ENCODE measurements at regions not wholly inside any gene's neighbourhood (a gene's known extent, or its start where the extent isn't known, plus 50 kb on each side); places are given as distances from the start of the nearest gene placed in this dataset.

DNA sequence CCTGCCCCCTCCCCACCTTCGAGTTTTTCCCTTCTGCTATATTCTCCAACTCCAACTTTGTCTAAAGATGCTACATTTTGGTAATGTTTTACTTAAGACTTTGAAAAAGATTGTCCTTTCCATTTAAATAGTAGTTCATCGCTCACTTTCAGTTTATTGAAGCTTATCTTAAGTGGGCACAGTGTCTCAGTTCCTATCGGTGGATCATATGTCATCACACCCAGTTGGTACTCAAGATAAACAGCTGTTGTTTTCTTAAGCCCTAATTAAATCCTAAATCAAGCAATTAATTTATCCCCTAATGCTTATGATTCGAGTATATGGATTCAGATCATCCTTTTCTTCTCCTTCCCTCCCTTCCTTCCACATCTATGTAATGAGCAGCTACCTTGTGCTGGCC is 210.7 kb downstream of the TLE3 start:
- TF ChIP-seq, protein P1, sequence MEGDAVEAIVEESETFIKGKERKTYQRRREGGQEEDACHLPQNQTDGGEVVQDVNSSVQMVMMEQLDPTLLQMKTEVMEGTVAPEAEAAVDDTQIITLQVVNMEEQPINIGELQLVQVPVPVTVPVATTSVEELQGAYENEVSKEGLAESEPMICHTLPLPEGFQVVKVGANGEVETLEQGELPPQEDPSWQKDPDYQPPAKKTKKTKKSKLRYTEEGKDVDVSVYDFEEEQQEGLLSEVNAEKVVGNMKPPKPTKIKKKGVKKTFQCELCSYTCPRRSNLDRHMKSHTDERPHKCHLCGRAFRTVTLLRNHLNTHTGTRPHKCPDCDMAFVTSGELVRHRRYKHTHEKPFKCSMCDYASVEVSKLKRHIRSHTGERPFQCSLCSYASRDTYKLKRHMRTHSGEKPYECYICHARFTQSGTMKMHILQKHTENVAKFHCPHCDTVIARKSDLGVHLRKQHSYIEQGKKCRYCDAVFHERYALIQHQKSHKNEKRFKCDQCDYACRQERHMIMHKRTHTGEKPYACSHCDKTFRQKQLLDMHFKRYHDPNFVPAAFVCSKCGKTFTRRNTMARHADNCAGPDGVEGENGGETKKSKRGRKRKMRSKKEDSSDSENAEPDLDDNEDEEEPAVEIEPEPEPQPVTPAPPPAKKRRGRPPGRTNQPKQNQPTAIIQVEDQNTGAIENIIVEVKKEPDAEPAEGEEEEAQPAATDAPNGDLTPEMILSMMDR (IDR thresholded peaks at IDR 0.05): no peak
- TF ChIP-seq ZFX (IDR thresholded peaks at IDR 0.05; ENCODE audit: borderline replicate concordance): no peak
- no peak overlapping the region for H3K27ac ChIP-seq

DNA sequence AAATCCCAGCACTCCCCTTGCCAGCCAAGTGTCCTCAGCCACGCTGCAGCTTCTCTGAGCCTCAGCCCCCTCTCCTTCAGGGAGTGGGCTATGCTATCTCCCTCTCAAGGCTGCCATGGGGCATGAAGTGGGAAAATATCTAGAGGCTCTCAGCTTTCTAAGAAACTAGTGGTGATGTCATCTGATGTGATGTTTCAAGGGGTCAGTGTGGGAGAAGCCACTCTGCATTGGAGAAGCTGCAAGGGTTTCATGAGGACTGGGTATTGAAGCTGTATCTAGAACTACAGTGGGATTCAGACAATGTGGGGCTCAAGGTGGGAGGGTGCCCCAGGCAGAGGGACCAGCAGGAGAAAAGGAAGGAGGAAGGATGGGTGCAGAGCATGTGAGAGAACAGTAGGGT is 210.2 kb downstream of the TLE3 start:
- no peak for TF ChIP-seq ZFX (IDR thresholded peaks at IDR 0.05; ENCODE audit: borderline replicate concordance)
- H3K27ac ChIP-seq: no peak overlapping the region

GRCh38 chr15:69888406-69888805 is 209.3 kb downstream of the TLE3 start:
- TF ChIP-seq, protein P1 (IDR thresholded peaks at IDR 0.05): no peak
- TF ChIP-seq ZFX (IDR thresholded peaks at IDR 0.05; ENCODE audit: borderline replicate concordance): no peak
- no peak overlapping the region for H3K27ac ChIP-seq

DNA sequence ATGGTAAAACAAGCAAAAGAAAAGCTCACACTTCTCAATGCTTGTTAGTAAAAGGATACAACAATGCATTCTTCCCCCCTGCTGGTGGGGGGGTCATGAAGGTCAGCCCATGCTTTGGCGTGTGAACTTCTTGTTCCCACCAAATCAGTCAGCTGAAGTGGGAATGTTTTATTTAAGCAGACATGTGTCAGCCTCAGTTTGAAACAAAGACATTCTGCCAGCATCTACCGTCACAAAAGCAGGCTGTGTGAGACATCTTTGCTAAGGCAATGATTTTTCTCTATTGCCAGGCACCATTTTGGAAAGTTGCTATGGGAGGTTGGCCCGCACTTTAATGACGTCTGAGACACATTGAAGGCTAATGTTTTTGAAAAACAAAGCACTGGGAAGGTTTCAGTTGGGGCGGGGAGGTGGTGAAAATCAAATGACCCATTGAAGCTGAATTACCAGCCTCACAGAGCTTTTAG is 206.6 kb downstream of the TLE3 start:
- no peak overlapping the region for H3K27ac ChIP-seq
- no peak for TF ChIP-seq ZFX (IDR thresholded peaks at IDR 0.05; ENCODE audit: borderline replicate concordance)
- TF ChIP-seq, protein P1 (IDR thresholded peaks at IDR 0.05): no peak

- no peak overlapping the region for H3K27ac ChIP-seq
- TF ChIP-seq, protein P1 (IDR thresholded peaks at IDR 0.05): no peak
- no peak for TF ChIP-seq ZFX (IDR thresholded peaks at IDR 0.05; ENCODE audit: borderline replicate concordance)
Measured at GRCh38 chr15:69891606-69892005, 206.1 kb downstream of the TLE3 start.

GRCh38 chr15:69892351-69892750 is 205.4 kb downstream of the TLE3 start:
- TF ChIP-seq, protein P1 (IDR thresholded peaks at IDR 0.05): no peak
- TF ChIP-seq ZFX (IDR thresholded peaks at IDR 0.05; ENCODE audit: borderline replicate concordance): no peak
- H3K27ac ChIP-seq: no peak overlapping the region

GRCh38 chr15:69893086-69893485 is 204.6 kb downstream of the TLE3 start:
- no peak for TF ChIP-seq ZFX (IDR thresholded peaks at IDR 0.05; ENCODE audit: borderline replicate concordance)
- TF ChIP-seq, protein P1 (IDR thresholded peaks at IDR 0.05): no peak
- no peak overlapping the region for H3K27ac ChIP-seq

DNA sequence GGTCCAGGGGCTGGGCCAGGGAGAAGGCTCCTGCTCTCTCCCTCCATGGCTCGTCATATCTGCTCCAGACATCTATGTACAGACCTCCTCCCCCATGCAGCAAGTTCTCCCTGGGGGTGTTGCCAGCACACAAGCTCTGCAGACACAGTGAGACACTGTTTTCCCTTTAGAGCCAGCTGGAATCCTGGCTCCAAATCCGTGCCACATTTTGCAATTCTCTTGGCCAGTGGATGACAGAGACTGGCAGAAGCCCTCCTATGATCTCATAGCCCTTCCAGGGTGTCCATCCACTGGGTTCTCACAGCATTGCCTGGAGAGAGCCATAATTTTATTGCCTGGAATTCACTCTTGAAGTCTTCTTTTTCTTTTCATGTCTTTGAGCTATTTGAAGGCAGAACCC is 203.9 kb downstream of the TLE3 start:
- no peak overlapping the region for H3K27ac ChIP-seq
- TF ChIP-seq, protein P1 (IDR thresholded peaks at IDR 0.05): no peak

Data from 22Rv1 (cell line).